ENCODE measurements at regions not wholly inside any gene's neighbourhood (a gene's known extent, or its start where the extent isn't known, plus 50 kb on each side); places are given as distances from the start of the nearest gene placed in this dataset.

DNA sequence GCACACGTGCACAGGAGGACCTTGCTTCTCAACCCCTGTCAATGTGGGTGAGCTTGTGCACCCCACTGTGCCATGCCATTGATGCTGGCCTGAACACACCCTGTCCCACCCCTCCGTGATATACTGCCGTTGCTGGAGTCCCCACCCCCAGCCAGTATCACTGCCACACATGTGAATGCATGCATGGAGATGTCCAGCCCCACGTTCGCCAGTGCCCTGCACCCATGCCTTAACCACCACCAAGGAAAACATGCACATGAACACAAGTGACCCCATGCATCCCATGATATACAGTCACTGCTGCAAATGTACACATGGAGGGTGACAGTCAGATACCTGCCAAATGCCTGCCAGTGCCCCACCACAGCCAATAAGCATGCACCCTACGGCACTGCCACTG is 692.5 kb upstream of the ZWINT start:
- TF ChIP-seq POLR2A (IDR thresholded peaks at IDR 0.05) (no peak), EP300 (IDR thresholded peaks at IDR 0.05) (no peak)

Measured in tibial nerve (tissue), 3 donors.